H9 (cell line): ENCODE measurements at regions not wholly inside any gene's neighbourhood (a gene's known extent, or its start where the extent isn't known, plus 50 kb on each side); places are given as distances from the start of the nearest gene placed in this dataset.

Experiments used
- DNase-seq: peaks from one replicate; pipeline ENCODE4 v3.0.0-alpha.2; 2017
- H2AFZ ChIP-seq: one replicate; pipeline ENCODE4 v1.6.1; 2013; ENCODE audit warnings: mild to moderate bottlenecking, low read length, control low read depth, moderate library complexity
- H2AK5ac ChIP-seq: 2 replicates; pipeline ENCODE4 v1.6.1; 2013; ENCODE audit warnings: low read length, control low read depth, mixed read lengths; ENCODE audit not compliant: insufficient read length
- H2BK120ac ChIP-seq: one replicate; pipeline ENCODE4 v1.6.1; 2013; ENCODE audit warnings: low read depth, mild to moderate bottlenecking, low read length, control low read depth, inconsistent platforms; ENCODE audit not compliant: poor library complexity, severe bottlenecking
- H2BK12ac ChIP-seq: 2 replicates; pipeline ENCODE4 v1.6.1; 2013; ENCODE audit warnings: low read length, control low read depth, mixed read lengths, low read depth; ENCODE audit not compliant: insufficient read length
- H2BK15ac ChIP-seq: 2 replicates; pipeline ENCODE4 v1.6.1; 2013; ENCODE audit warnings: low read depth, low read length, control low read depth
- H2BK20ac ChIP-seq: one replicate; pipeline ENCODE4 v1.6.1; 2013; ENCODE audit warnings: low read depth, mild to moderate bottlenecking, low read length, control low read depth, inconsistent platforms; ENCODE audit not compliant: poor library complexity, severe bottlenecking
- H2BK5ac ChIP-seq: 2 replicates; pipeline ENCODE4 v1.6.1; 2013; ENCODE audit warnings: low read length, control low read depth, mixed read lengths; ENCODE audit not compliant: insufficient read length
- H3K14ac ChIP-seq: 2 replicates; pipeline ENCODE4 v1.6.1; 2013; ENCODE audit warnings: low read length, control low read depth; ENCODE audit not compliant: insufficient read depth
- H3K18ac ChIP-seq: 2 replicates; pipeline ENCODE4 v1.6.1; 2013; ENCODE audit warnings: low read depth, mild to moderate bottlenecking, mixed read lengths, low read length, control low read depth; ENCODE audit not compliant: insufficient read length
- H3K23ac ChIP-seq: 2 replicates; pipeline ENCODE4 v1.6.1; 2013; ENCODE audit warnings: low read length, control low read depth, mixed read lengths, low read depth; ENCODE audit not compliant: insufficient read length
- H3K23me2 ChIP-seq: 2 replicates; pipeline ENCODE4 v1.6.1; 2013; ENCODE audit warnings: low read depth, mild to moderate bottlenecking, mixed read lengths, low read length, control low read depth; ENCODE audit not compliant: insufficient read length, poor library complexity, severe bottlenecking
- H3K27ac ChIP-seq: 2 replicates; pipeline ENCODE4 v1.5.1; 2013; ENCODE audit warnings: low read length, control low read depth, mixed read lengths, low read depth; ENCODE audit not compliant: insufficient read length
- H3K27me3 ChIP-seq: 2 replicates; pipeline ENCODE4 v1.6.1; 2013; ENCODE audit warnings: low read length, control low read depth, inconsistent platforms; ENCODE audit not compliant: insufficient read depth
- H3K4ac ChIP-seq: 2 replicates; pipeline ENCODE4 v1.6.1; 2013; ENCODE audit warnings: low read depth, mild to moderate bottlenecking, control low read depth, inconsistent platforms, low read length, moderate library complexity
- H3K4me1 ChIP-seq: 2 replicates; pipeline ENCODE4 v1.6.1; 2013; ENCODE audit warnings: low read length, control low read depth, inconsistent platforms; ENCODE audit not compliant: insufficient read depth
- H3K4me2 ChIP-seq: 2 replicates; pipeline ENCODE4 v1.6.1; 2013; ENCODE audit warnings: low read length, control low read depth, mixed read lengths; ENCODE audit not compliant: insufficient read length, insufficient read depth
- H3K56ac ChIP-seq: 2 replicates; pipeline ENCODE4 v1.6.1; 2013; ENCODE audit warnings: low read depth, mild to moderate bottlenecking, mixed read lengths, low read length, control low read depth; ENCODE audit not compliant: insufficient read length
- H3K79me1 ChIP-seq: 2 replicates; pipeline ENCODE4 v1.6.1; 2013; ENCODE audit warnings: low read depth, mild to moderate bottlenecking, moderate library complexity, low read length, control low read depth, inconsistent platforms; ENCODE audit not compliant: insufficient read depth, poor library complexity, severe bottlenecking
- H3K79me2 ChIP-seq: 2 replicates; pipeline ENCODE4 v1.6.1; 2013; ENCODE audit warnings: low read length, control low read depth, inconsistent platforms; ENCODE audit not compliant: insufficient read depth
- H3K9ac ChIP-seq: 2 replicates; pipeline ENCODE4 v1.6.1; 2013; ENCODE audit warnings: low read length, control low read depth, mixed read lengths; ENCODE audit not compliant: insufficient read length; ENCODE audit errors: extremely low read depth
- H3K9me3 ChIP-seq: one replicate; pipeline ENCODE4 v1.6.1; 2013; ENCODE audit warnings: low read depth, low read length, inconsistent platforms; ENCODE audit not compliant: control insufficient read depth
- H3T11ph ChIP-seq: one replicate; pipeline ENCODE4 v1.6.1; 2013; ENCODE audit warnings: mild to moderate bottlenecking, low read length, control low read depth, inconsistent platforms
- H4K20me1 ChIP-seq: one replicate; pipeline ENCODE4 v1.6.1; 2013; ENCODE audit not compliant: control insufficient read depth, insufficient read length, insufficient read depth
- H4K5ac ChIP-seq: 2 replicates; pipeline ENCODE4 v1.6.1; 2013; ENCODE audit warnings: low read depth, mild to moderate bottlenecking, mixed read lengths, low read length, control low read depth; ENCODE audit not compliant: insufficient read length
- H4K8ac ChIP-seq: replicated peaks from 2 replicates; pipeline ENCODE4 v1.6.1; 2013; ENCODE audit warnings: low read length, control low read depth, mixed read lengths, low read depth; ENCODE audit not compliant: insufficient read length
- H4K91ac ChIP-seq: 2 replicates; pipeline ENCODE4 v1.6.1; 2013; ENCODE audit warnings: low read depth, mild to moderate bottlenecking, moderate library complexity, mixed read lengths, low read length, control low read depth; ENCODE audit not compliant: insufficient read length
- H3K27ac Mint-ChIP-seq, 3 experiments: 2 replicates in 2 of 3; 3 replicates in 1 of 3; pipeline ENCODE4 v1.8.0; 2020 to 2021; ENCODE audit warnings: mixed read lengths in 3 of 3, mild to moderate bottlenecking in 1 of 3, moderate library complexity in 1 of 3
- H3K27me3 Mint-ChIP-seq: 2 replicates; pipeline ENCODE4 v1.8.0; 2021; ENCODE audit warnings: low read depth, mild to moderate bottlenecking, moderate library complexity, mixed read lengths
- H3K36me3 Mint-ChIP-seq, 3 experiments: 2 replicates in 2 of 3; 3 replicates in 1 of 3; pipeline ENCODE4 v1.8.0; 2020 to 2021; ENCODE audit warnings: low read depth in 3 of 3, mixed read lengths in 3 of 3; ENCODE audit not compliant: insufficient read depth in 1 of 3
- H3K4me1 Mint-ChIP-seq, 2 experiments: 2 replicates each; pipeline ENCODE4 v1.8.0; 2020; ENCODE audit warnings: mixed read lengths in 2 of 2
- H3K4me3 Mint-ChIP-seq, 2 experiments: 2 replicates in 1 of 2; 3 replicates in 1 of 2; pipeline ENCODE4 v1.8.0; 2020 to 2021; ENCODE audit warnings: mild to moderate bottlenecking in 2 of 2, mixed read lengths in 2 of 2, moderate library complexity in 1 of 2
- H3K9me3 Mint-ChIP-seq, 2 experiments: 2 replicates in 1 of 2; 3 replicates in 1 of 2; pipeline ENCODE4 v1.8.0; 2020; ENCODE audit warnings: mild to moderate bottlenecking in 2 of 2, mixed read lengths in 2 of 2, moderate library complexity in 1 of 2
- CTCF ChIP-seq: fragments of 200-600 bp; sonication (generic); conservative IDR thresholded peaks from 3 replicates; pipeline ENCODE4 v1.8.0; 2021; ENCODE audit warnings: antibody characterized with exemption, mild to moderate bottlenecking
- WGBS: extraction: QIAGEN DNeasy Blood & Tissue Kit; methylation state at CpG from one replicate; pipeline ENCODE4 v1.1.7; 2013; ENCODE audit warnings: missing lambda C conversion rate, low lambda C conversion rate, mixed read lengths; ENCODE audit not compliant: insufficient read length; ENCODE audit errors: extremely low coverage; 5-methylcytosine and 5-hydroxymethylcytosine counted together

- no peak overlapping the region for H3K27ac ChIP-seq
- Mint-ChIP-seq H3K27me3 (peaks cover 5% of the 10 kb centered on the region), H3K4me1 (peaks cover 10 to 11% of the 10 kb centered on the region in 2 experiments)
Observed at GRCh38 chr1:4153571-4153970, 253.5 kb upstream of the C1orf174 start.

More at GRCh38 chr1:4153571-4153970, 253.5 kb upstream of the C1orf174 start:
- Histone ChIP-seq H3K23me2 (no peaks in the 10 kb centered on the region), H4K91ac (no peak overlapping the region), H3K23ac (no peak overlapping the region), H3K9me3 (no peaks in the 10 kb centered on the region), H3K56ac (no peak overlapping the region), H3K79me1 (no peaks in the 10 kb centered on the region), H2AK5ac (no peak overlapping the region), H2BK20ac (no peak overlapping the region), H3K4me2 (no peak overlapping the region), H3K4ac (no peak overlapping the region), H4K20me1 (no peaks in the 10 kb centered on the region), H3K27me3 (no peaks in the 10 kb centered on the region), H2AFZ (no peak overlapping the region), H3K9ac (no peak overlapping the region), H3K14ac (no peak overlapping the region), H3T11ph (no peak overlapping the region), H2BK5ac (no peak overlapping the region), H2BK120ac (no peak overlapping the region), H2BK15ac (no peak overlapping the region), H4K5ac (no peak overlapping the region), H4K8ac (no peak overlapping the region), H3K4me1 (no peaks in the 10 kb centered on the region), H3K18ac (no peak overlapping the region), H3K79me2 (no peaks in the 10 kb centered on the region), H2BK12ac (no peak overlapping the region)
- H3K36me3 Mint-ChIP-seq: no peaks in the 10 kb centered on the region
- H3K9me3 Mint-ChIP-seq: no peaks in the 10 kb centered on the region
- no peak for TF ChIP-seq CTCF
- WGBS: no CpG with 5 or more reads among the region's 5 CpGs
- no peak for DNase-seq
- H3K4me3 Mint-ChIP-seq: no peak overlapping the region
- no peak overlapping the region for H3K27ac Mint-ChIP-seq
